IPS-11a (cell line): ENCODE measurements at regions not wholly inside any gene's neighbourhood (a gene's known extent, or its start where the extent isn't known, plus 50 kb on each side); places are given as distances from the start of the nearest gene placed in this dataset.
"Not testable (repeated sequence)": the region's sequence is repeated elsewhere in the genome, so short reads cannot be mapped to it uniquely, and the experiment has no call there.

Experiments used
- H3K4me3 ChIP-seq: one replicate; pipeline ENCODE4 v1.5.1; 2013; ENCODE audit warnings: low read depth, low read length, control low read depth

DNA sequence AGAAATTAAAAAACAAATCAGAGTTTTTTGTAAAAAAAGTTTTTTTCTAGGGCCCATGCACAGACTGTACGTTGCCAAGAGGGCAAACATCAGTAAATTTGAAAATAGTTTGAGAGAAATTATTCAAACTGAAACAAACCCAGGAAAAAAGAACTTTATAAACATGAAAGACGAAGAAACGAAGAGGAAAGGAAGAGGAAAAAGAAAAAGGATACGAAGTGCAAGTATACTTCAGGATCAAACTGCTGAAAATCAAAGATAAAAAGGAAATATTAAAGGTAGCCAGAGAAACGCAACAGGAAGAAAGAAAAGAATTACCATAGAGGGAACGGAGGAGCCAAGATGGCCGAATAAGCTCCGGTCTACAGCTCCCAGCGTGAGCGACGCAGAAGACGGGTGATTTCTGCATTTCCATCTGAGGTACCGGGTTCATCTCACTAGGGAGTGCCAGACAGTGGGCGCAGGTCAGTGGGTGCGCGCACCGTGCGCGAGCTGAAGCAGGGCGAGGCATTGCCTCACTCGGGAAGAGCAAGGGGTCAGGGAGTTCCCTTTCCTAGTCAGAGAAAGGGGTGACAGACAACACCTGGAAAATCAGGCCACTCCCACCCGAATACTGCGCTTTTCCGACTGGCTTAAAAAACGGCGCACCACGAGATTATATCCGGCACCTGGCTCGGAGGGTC is 94.4 kb upstream of the GAS1 start:
- peak overlapping the region; percentile 28 for H3K4me3 ChIP-seq

DNA sequence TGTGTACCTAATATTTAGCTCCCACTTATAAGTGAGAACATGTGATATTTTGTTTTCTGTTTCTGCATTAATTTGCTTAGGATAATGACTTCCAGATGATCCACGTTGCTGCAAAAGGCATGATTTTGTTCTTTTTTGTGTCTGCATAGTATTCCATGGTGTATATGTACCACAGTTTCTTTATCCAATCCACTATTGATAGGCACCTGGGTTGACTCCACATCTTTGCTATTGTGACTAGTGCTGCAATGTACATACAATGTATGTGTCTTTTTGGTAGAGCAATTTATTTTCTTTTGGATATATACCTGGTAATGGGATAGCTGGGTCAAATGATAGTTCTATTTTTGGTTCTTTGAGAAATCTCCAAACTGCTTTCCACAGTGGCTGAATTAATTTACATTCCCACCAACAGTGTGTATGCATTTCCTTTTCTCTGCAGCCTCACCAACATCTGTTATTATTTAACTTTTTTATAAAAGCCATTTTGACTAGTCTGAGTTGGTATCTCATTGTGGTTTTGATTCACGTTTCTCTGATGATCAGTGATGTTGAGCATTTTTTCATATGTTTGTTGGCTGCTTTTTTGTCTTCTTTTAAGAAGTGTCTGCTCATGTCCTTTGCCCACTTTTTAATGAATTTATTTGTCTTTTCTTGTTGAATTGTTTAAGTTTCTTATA is 102.8 kb upstream of the GAS1 start:
- not testable (repeated sequence) for H3K4me3 ChIP-seq

DNA sequence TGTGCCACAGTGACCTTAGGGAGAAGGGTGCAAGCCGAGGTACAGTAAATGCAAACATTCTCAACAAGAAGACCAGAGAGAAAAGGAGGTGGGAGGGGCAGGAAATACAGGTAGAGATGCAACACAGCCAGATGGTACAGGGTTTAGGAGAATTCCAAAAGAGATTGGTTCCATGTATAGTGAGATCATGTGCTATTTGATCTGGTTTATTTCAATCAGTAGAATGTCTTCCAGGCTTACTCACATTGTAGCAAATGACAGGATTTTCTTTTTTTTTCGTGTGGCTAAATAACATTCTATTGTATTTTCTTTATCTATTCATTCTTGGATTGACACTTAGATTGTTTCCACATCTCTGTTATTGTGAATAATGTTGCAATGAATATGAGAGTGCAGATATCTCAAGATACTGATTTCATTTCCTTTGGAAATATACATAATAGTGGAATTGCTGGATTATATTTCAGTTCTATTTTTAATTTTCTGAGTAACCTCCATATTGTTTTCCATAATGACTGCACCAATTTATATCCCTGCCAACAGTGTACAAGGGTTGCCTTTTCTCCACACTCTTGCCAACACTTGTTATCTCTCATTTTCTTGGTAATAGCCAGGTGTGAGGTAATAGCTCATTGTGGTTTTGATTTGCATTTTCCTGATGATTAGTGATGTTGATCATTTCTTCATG is 107.8 kb upstream of the GAS1 start:
- no peak overlapping the region for H3K4me3 ChIP-seq

DNA sequence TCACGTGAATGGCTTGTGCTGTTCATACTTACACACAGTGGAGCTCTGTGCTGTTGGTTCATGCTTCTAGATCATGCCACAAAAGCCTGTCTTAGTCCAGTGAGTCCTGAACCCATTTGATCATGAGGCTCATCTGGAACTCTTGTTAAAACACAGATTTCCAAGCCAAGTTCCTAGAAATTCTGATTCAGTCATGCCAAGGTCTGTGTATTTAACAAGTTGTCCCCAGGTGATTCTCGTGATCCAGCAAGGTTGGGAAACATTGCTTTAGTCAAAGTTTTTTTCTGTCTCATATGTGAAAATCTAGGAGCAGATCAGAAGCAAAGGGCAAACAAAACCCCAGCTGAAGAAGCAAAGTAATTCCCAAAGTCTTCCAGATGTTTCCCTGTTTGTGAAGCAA is 112.5 kb upstream of the GAS1 start:
- H3K4me3 ChIP-seq = no peak overlapping the region

DNA sequence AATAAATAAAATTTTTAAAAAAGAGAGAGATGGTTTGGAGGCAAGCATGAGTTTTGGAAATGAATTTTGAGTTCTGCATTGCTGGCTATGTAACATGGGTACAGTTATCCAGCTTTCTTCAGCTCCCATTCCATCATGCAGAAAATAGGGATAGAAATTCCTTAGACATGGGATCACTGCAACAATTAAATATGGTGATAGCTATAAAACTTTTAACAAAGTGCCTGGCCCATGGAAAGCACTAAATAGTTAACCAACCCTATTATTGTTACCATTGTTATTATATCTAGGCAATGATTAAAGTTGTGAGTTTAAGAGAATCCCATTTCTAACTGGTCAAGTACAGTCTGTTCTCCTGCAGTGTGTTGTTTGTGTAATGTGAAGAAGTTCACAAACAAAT is 115.4 kb upstream of the GAS1 start:
- no peak overlapping the region for H3K4me3 ChIP-seq

DNA sequence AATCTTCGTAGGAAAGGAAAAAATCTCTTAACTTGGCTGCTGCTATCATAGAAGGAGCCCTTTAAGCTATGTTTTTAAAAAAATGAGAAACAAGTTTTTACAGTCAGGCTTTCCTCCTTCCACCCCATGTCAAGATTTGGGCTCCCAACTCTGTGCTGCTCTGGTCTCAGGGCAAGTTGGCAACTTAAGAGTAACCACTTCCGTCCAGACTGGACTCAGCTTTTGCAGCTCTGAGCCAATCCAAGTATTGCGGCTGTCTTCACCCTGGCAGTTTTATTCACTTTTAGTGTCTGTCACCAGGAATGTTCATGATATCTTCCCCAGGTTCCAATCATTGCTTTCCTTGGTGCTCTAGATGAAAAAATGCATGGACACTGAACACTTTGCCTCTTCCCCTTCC is 115.9 kb upstream of the GAS1 start:
- no peak overlapping the region for H3K4me3 ChIP-seq

DNA sequence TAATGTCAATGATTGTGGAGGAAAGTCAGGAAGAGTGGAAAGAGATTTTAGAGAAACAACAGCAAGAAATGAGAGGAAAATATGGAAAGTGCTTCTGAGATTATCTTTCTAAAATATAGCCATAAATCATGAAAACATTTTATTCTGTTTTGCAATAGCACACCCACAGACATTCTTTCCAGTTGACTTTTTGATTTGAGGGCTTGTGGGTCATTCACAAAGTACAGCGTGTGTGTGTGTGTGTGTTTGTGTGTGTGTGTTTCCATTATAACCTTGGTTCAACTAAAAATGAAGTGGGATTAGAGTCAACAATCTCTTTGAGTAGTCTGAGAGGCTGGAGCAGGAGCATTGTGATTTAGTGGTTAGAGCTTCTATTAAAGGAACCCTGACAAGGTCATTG is 116.6 kb upstream of the GAS1 start:
- no peak overlapping the region for H3K4me3 ChIP-seq

DNA sequence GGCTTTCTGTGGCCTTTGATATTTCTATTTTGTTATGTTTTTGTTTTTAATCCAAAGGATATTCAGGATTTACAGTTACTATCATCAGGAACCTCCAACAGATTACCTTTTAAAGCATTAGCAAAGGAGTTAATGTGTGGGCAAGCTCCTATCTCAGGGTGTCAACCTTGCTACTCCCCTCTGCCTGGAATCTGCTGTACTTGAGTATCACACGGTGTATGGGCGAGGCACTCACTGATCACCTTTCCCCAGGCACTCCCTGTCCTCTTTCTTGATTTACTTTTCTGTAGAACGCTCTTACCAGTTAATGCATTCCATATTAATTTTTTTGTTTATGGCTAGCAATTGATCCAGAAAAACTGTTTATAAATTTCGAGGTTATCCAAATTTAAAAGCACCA is 117.0 kb upstream of the GAS1 start:
- no peak overlapping the region for H3K4me3 ChIP-seq

DNA sequence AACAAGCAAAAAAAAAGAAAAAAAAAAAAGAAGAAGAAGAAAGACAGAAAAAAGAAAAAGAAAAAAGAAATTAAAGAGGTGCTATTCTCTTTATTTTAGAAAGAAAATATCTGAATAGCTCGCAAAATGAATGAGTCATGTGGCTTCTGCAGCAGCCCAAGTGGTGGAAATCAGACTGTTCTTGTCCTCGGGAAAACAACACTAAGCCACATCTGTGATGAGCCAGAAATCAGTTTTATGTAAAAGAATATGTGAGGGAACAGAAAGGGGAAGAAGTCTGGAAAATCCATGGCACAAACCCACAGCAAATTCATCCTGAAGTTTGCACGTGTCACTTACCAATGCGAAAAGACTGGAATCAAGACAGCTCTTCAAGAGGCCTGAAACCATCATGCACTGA is 118.7 kb upstream of the GAS1 start:
- H3K4me3 ChIP-seq = no peak overlapping the region

DNA sequence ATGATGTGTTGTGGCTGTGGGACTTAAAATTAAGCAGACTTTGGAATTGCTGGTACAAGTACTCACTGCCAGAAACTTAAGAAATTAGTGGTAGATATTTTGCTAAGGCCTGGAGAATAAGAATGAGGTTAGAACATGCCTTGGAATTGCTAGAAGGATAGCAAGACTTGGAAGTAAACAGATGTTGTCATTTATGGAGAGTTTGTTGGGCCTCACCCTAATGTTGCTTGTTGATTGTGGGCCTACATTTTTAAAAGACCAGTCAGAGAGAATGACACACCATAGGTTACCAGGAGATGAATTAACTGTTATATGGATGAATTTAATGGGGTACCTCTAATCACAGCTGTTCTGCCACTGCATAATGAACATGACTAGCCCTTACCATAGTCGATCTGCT is 120.1 kb upstream of the GAS1 start:
- no peak overlapping the region for H3K4me3 ChIP-seq

DNA sequence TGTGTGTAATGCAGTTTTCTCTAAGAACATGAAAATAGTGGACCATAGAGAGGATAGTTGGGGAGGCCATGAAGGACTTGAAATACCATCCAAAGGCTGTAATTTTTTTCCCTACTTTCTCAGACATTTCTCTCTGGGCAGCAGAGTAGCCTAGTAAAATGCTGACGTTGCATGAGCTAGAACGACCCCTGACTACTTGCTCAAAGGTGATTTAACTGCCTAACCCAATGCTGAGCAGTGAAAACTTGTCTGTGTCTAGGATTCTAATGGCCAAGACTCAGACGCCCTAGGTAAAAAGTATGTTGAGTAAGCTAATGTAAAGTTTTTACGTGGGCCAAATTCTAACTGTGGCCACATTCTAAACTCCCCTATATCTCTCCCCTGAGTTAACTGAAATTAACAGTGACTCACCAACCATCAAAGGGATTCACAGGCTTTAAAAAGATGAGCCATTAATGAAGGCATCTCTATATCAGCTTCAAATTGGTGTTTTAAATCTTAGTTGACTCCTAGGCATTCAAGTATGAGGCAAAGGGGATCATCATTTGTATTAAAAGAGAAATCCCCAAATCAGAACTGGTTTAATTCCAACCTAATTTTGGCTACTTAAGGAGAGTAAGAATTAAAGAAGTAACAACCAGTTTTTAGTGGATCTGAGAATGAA is 121.0 kb upstream of the GAS1 start:
- no peak overlapping the region for H3K4me3 ChIP-seq

DNA sequence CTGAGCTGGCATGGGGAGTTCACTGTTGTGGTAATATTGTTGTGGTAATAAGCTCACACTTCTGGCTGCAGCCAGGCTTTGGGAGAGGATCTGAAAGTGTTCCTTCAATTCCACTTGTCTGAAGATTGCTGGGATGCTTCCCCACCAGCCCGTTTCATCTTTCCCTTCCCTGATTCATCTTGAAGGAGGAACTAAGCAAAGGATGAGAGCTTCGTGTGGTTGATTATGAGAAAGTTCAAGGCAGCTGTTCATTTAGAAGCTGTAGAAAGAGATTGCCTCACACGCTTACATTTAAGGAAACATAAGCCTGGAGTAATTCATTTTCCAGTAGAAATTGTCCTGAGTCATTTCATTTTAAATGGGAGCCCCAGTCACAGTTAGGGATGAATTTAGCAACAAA is 122.4 kb upstream of the GAS1 start:
- H3K4me3 ChIP-seq = no peak overlapping the region

DNA sequence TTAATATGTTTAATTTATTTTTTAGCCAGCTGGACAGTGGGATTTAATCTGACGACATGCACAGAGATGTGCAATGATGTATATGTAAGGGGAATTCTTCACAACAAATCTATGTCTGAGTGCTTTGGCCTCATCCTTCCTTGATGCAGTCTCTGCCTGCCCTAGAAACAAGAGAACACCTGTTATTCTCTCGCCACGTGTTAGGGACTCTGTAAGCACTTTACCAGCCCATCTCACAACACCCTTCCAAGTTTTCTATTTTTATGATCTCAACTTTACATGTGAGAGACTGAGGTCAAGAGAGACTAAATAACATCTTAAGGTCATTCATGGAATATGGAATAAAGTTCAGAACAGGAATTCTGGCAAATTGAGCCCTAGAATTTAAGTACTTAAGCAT is 123.0 kb upstream of the GAS1 start:
- H3K4me3 ChIP-seq = no peak overlapping the region

DNA sequence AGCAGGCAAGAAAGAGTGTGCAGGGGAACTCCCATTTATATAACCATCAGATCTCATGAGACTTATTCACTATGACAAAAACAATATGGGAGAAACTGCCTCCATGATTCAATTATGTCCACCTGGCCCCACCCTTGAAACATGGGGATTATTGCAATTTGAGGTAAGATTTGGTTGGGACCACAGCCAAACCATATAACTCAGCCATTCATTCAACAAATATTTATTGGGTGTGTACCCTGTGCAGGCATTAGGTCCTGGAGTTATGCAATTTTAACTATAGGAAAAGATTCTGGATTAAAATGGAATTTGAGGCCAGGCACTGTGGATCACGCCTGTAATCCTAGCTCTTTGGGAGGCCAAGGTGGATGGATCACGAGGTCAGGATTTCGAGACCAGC is 124.2 kb upstream of the GAS1 start:
- H3K4me3 ChIP-seq = no peak overlapping the region

DNA sequence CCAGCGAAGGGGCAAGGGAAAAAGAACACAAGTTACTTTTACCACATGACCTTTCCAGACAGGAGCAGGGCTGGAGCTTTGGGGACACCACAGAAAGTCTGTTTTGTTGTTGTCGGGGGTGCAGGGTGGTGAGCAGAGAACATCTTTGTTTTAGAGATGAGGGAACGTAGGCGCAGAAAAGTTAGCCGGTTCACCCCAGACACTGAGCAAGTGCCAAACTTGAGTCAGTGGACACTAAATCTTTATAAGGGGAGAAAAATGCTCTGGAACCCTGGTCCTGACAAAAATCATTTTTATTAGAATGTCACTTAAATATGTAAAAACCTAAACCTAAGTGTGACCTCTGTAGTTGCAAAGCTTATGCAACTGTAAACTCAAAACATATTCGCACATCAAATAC is 126.4 kb upstream of the GAS1 start:
- H3K4me3 ChIP-seq = no peak overlapping the region

DNA sequence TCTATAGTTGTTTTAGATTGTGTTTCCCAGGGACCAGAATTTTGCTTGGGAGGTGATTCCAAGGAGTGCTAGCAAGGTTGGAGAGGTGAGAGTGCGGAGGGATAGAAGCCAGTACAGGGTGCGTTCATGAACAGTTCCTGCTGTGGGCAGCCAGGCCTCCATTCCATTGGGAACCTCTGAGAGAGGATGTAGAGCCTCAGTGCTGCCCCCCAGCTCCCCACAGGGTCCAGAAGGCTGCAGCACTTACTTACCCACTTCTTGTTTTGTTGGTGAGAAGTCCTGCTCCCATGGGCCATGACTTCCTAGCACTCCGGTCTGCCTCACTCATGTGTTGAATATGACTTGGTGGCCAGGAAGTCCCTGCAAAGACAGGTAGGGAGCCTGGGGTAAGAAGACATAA is 128.2 kb upstream of the GAS1 start:
- no peak overlapping the region for H3K4me3 ChIP-seq

DNA sequence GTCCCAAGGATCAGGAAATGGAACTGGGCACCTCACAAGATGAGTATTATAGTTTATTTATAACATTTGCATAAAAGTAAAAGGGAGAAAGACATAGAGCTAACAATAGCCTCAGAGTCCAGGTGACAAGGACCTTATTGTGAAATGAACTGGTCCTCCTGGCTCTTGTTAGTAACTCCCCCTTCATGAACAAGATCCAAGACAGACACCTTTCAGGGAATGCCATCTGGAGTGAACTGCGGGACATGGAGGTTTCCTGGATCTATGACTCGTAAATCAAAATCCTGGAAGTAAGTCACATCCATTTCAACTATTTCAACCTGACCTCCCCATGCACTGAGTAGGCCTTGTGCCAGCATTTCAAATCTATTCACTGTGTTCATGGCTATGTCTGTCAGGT is 129.5 kb upstream of the GAS1 start:
- no peak overlapping the region for H3K4me3 ChIP-seq

DNA sequence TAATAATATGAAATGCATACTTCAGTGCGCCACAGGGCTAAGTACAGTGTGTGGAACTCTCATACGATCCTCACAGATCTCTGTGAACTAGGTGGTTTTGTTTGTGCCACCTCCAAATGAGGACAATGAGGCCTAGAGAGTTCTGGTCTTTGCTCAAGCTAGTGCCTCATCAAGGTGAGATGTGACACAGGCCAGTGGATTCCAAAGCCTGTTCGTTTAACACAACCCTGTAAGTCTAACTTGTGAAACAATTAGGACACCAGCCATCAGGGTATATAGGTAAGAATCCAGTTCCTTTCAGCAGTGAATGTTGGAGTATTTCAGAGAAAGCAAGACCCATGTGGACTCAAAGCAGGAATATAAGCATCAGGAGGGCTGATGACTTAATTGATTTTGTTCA is 130.7 kb upstream of the GAS1 start:
- H3K4me3 ChIP-seq = no peak overlapping the region

DNA sequence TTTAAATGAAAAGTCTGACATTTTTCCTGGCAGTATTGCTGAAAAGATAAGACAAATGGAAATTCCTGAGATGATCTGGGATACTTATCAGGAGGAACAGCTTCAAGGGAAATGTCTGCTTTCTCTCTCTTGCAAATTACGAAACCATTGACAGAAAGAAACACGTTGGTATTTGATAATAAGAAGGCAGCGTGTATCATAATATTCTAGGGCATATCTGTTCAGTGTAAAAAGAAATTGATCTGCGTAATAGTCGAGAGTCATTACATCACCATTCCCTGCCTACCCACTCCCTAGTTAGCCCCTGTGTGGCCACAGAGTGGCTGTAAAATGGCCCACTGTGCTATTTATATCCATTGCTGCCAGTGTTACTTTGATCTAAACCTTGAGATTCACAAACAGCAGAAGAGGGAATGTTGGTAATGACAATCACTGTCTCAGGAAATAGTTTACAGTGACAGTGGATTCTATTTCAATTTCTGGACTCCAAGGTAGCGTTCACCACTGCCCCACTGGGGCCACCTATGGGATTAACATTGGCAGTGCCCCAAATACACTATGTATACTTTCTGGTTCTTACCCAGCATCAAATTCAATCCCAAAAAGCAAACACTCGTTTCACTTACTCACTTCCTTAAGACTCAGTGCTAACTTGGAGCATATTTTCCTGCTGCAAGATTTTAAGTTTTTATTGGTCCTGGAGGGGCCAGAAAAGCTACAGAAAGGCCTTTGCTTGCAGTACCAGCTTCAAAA is 133.4 kb upstream of the GAS1 start:
- no peak overlapping the region for H3K4me3 ChIP-seq

DNA sequence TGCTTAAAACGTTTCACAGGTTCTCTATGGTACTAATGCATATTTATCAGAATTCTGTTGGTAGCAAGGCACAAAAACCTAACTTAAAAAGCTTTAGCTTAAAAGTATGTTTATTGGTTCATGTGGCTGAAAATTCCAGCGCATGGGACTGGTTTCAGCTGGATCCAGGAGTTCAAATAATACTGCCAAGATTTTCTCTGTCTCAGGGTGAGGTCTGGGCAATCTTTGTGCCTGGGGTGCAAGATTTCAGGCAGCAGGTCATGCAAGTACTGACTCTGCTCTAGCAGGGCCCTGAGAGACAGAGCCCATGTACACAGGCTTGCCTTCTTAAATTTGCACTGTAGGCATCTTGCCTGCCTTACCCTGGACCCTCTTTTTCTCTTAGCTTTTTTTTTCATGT is 134.2 kb upstream of the GAS1 start:
- no peak overlapping the region for H3K4me3 ChIP-seq

DNA sequence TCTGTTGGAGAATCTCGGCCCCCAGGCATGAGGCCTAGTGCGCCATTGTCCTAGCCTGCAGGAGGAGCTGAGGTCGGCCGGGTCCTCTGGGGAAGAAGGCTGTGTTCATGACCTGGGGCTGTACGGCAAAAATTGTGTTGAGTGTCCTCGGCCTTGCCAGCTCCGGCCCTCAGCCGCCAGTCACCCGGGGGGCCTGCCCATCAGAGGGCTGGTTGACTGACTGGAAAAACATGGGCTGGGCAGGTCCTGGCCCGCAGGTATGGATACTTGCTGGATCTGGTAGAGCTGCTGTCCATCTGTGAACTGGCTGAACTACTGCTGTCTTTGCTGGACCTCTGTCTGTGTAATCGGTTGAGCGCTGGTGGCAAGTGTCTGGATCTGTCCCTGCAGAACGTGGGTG is 136.7 kb upstream of the GAS1 start:
- H3K4me3 ChIP-seq = no peak overlapping the region
